Calu3 (cell line): ENCODE measurements at regions not wholly inside any gene's neighbourhood (a gene's known extent, or its start where the extent isn't known, plus 50 kb on each side); places are given as distances from the start of the nearest gene placed in this dataset.

ENCODE experiments used
- BruUV-seq: library from RNA; stranded (reverse); fragments of 400-500 nt; replicated peaks from 2 replicates; lab custom pipeline; 2021; lab: Mats Ljungman, UMichigan
- CTCF ChIA-PET: fragments of 300-600 bp; sonication (Branson Sonifier 250); formaldehyde crosslinking; loops from one replicate; lab custom pipeline; 2022; ENCODE audit warnings: antibody characterized with exemption; lab: Charles Lee
- DNase-seq: peaks from one replicate; pipeline ENCODE4 v3.0.0; 2022
- H3K27ac Mint-ChIP-seq: one replicate; pipeline ENCODE4 v1.8.0; 2022; ENCODE audit warnings: mixed read lengths; ENCODE audit not compliant: unreplicated experiment
- H3K27me3 Mint-ChIP-seq: one replicate; pipeline ENCODE4 v1.8.0; 2022; ENCODE audit warnings: mixed read lengths; ENCODE audit not compliant: unreplicated experiment
- H3K36me3 Mint-ChIP-seq: one replicate; pipeline ENCODE4 v1.8.0; 2022; ENCODE audit warnings: mild to moderate bottlenecking, moderate library complexity, mixed read lengths; ENCODE audit not compliant: insufficient read depth, unreplicated experiment
- H3K4me1 Mint-ChIP-seq: one replicate; pipeline ENCODE4 v1.8.0; 2022; ENCODE audit warnings: mild to moderate bottlenecking, low read depth, mixed read lengths; ENCODE audit not compliant: unreplicated experiment
- H3K4me3 Mint-ChIP-seq: one replicate; pipeline ENCODE4 v1.8.0; 2022; ENCODE audit warnings: mild to moderate bottlenecking, low read depth, moderate library complexity, mixed read lengths; ENCODE audit not compliant: unreplicated experiment
- H3K9me3 Mint-ChIP-seq: one replicate; pipeline ENCODE4 v1.8.0; 2022; ENCODE audit warnings: low read depth, mixed read lengths; ENCODE audit not compliant: unreplicated experiment
- intact Hi-C: fragments of 100-400 bp; cut with micrococcal nuclease; formaldehyde crosslinking; loops from one replicate; pipeline ENCODE4 v1.10.0; 2022; ENCODE audit not compliant: unreplicated experiment
- TF ChIP-seq, protein P1 (sequence below): fragments of 200-600 bp; IDR thresholded peaks from one replicate; pipeline ENCODE4 v1.8.0; 2022; ENCODE audit warnings: antibody characterized with exemption; ENCODE audit not compliant: unreplicated experiment

DNA sequence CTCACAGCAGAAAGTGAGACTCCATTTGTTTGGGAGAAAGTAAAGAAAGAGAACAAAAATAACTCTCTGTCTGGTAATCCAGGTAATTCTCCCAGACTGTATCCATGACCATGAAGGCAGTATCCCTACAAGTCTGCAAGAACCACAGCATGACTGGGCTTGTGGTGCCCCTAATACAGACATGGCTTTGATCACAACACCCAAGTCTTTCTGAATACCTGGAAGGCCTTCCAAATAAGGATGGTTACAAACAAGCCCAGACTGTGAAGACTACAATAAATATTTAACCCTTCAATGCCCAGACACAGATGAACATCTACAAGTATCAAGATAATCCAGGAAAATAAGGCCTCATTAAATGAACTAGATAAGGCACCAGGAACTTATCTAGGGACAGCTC, 481.1 kb upstream of the RORB start:
- Mint-ChIP-seq H3K27me3 (no peaks in the 10 kb centered on the region), H3K27ac (no peak overlapping the region), H3K4me3 (no peak overlapping the region), H3K4me1 (no peaks in the 10 kb centered on the region), H3K36me3 (no peaks in the 10 kb centered on the region), H3K9me3 (no peaks in the 10 kb centered on the region)
- DNase-seq, result no peak
- CTCF ChIA-PET, result no interaction called here
- TF ChIP-seq, protein P1, sequence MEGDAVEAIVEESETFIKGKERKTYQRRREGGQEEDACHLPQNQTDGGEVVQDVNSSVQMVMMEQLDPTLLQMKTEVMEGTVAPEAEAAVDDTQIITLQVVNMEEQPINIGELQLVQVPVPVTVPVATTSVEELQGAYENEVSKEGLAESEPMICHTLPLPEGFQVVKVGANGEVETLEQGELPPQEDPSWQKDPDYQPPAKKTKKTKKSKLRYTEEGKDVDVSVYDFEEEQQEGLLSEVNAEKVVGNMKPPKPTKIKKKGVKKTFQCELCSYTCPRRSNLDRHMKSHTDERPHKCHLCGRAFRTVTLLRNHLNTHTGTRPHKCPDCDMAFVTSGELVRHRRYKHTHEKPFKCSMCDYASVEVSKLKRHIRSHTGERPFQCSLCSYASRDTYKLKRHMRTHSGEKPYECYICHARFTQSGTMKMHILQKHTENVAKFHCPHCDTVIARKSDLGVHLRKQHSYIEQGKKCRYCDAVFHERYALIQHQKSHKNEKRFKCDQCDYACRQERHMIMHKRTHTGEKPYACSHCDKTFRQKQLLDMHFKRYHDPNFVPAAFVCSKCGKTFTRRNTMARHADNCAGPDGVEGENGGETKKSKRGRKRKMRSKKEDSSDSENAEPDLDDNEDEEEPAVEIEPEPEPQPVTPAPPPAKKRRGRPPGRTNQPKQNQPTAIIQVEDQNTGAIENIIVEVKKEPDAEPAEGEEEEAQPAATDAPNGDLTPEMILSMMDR, result no peak
- BruUV-seq, result no TSS peak
- intact Hi-C loops, result no loop called here

DNA sequence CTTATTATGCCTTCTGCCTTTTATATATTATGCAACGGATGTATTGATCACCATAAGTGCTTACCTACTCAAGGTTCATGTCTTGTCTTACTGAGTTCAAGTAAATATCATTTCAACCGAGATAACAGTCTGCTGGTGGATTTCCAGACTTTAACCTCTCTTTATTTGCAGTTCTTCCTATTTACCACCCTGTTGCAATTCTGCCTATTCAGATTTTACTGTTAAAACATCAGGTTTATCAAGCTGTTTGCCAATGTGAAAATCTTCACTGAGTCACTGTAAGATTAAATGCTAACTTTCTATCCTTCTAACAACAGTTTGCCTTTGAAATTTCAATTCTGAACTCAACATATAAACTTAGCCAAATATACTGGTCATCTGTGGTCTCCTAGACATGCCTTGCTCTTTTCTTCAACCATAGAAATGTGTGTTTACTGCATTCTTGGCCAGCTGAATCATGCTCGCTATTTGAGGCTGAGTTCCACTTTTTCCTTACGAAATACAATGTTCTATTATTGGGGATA, 471.7 kb upstream of the RORB start:
- CTCF ChIA-PET, result no interaction called here
- Mint-ChIP-seq H3K9me3 (no peaks in the 10 kb centered on the region), H3K36me3 (no peaks in the 10 kb centered on the region), H3K4me1 (peaks cover 10% of the 10 kb centered on the region), H3K27ac (no peak overlapping the region), H3K27me3 (no peaks in the 10 kb centered on the region), H3K4me3 (peak overlapping the region; percentile 2)
- intact Hi-C loops, result no loop called here
- TF ChIP-seq, protein P1, result no peak
- no TSS peak for BruUV-seq
- no peak for DNase-seq

DNA sequence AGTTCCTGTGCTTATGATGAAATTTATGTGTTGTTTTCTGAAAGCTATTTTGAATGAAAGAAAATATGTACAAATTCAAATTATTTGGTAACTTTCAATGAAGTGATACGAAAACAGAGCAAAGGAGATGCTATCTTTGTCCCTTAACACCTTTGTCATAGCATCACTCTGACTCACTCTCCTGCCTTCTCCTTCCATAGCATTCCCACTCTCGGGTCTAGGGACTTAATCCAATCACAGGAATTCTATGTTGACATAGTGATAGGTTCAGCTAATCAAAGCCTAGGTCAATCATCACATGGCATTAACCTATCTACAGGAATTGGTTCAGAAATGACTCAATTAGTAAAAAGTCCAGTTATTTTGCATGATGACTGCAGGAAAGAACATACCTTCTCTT, 464.7 kb upstream of the RORB start:
- TF ChIP-seq, protein P1, result no peak
- intact Hi-C loops, result no loop called here
- BruUV-seq, result no TSS peak
- no peak overlapping the region for H3K4me3 Mint-ChIP-seq
- no peaks in the 10 kb centered on the region for H3K27me3 Mint-ChIP-seq
- CTCF ChIA-PET, result no interaction called here
- no peaks in the 10 kb centered on the region for H3K36me3 Mint-ChIP-seq
- H3K9me3 Mint-ChIP-seq, result no peaks in the 10 kb centered on the region
- no peaks in the 10 kb centered on the region for H3K4me1 Mint-ChIP-seq
- no peak for DNase-seq
- H3K27ac Mint-ChIP-seq, result no peak overlapping the region

DNA sequence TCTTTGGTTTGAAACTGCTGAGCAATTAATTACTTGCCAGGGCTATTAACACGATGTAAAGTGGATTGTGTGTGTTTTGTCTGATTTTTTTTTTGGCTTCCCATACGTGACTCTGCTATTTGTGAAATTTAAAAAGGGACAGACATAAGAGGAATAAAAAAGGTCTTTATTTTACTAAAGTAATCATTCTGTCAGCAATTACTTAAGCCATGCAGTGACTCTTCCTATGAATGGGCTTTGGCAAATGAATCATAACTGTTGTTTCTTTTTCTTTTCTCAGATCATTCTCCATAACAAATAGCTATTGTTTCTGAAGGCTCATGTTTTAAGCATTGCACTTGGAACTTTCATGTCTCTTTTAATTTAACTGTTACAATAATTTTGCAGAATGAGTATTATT, 461.3 kb upstream of the RORB start:
- no peaks in the 10 kb centered on the region for H3K9me3 Mint-ChIP-seq
- H3K27ac Mint-ChIP-seq, result no peak overlapping the region
- no TSS peak for BruUV-seq
- no peaks in the 10 kb centered on the region for H3K36me3 Mint-ChIP-seq
- CTCF ChIA-PET, result no interaction called here
- TF ChIP-seq, protein P1, result no peak
- no peak overlapping the region for H3K4me3 Mint-ChIP-seq
- intact Hi-C loops, result no loop called here
- no peaks in the 10 kb centered on the region for H3K27me3 Mint-ChIP-seq
- DNase-seq, result no peak
- H3K4me1 Mint-ChIP-seq, result no peaks in the 10 kb centered on the region
